ENCODE measurements at regions not wholly inside any gene's neighbourhood (a gene's known extent, or its start where the extent isn't known, plus 50 kb on each side); places are given as distances from the start of the nearest gene placed in this dataset.

- no peak for TF ChIP-seq CTCF (IDR thresholded peaks at IDR 0.05)
- TF ChIP-seq POLR2A (IDR thresholded peaks at IDR 0.05): no peak
Measured at GRCh38 chr9:32875748-32876147, 92.4 kb downstream of the TMEM215 start.
